ENCODE measurements at regions not wholly inside any gene's neighbourhood (a gene's known extent, or its start where the extent isn't known, plus 50 kb on each side); places are given as distances from the start of the nearest gene placed in this dataset.

DNA sequence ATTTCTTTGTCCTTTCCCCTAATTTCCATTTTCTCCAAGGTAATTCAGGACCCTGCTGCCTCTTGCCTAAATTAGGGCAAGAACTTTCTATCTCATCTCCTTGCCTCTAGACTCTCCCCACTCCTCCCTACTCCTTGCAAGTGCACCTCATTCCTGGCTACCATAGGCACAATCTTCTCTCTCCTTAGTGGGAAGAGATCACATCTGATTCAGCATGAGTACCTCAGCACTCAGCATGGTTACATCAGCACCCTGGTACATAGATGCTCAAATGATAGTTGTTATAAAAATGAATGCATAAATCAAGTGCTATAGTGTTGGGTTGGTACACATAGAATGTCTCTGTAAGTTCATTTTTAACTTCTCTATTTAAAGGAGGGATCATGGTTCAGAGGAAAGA is 313.4 kb upstream of the RASGRP1 start:
- Histone ChIP-seq H3K27me3 (ENCODE audit: control insufficient read depth, insufficient read depth, low read length) (no peaks in the 10 kb centered on the region), H3K9me3 (ENCODE audit: control insufficient read depth, low read length) (no peaks in the 10 kb centered on the region), H3K9ac (ENCODE audit: low read length) (no peak overlapping the region), H3K4me1 (ENCODE audit: control insufficient read depth, insufficient read depth, low read length) (no peaks in the 10 kb centered on the region), H3K4me3 (ENCODE audit: low read length) (no peak overlapping the region), H3K36me3 (ENCODE audit: control insufficient read depth, insufficient read depth, low read length) (no peaks in the 10 kb centered on the region)

DNA sequence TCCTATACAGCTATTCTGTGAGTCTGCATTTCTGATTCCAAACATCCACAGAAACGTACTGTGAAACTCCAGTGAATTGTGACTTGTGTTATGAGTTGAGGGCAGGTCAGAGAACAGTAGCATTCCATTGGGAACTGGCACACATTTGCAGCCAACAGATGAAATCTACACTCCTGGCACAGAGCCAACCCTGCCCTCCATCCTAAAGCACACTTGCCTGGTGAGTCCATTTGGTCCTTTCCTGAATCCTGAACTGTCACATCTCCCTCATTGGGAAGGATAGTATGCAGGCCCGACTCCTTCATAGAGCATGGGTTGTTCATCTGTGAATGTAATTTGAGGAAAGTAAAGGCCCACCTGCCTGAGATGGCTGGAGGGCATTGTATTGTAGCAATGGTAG is 314.3 kb upstream of the RASGRP1 start:
- Histone ChIP-seq H3K27me3 (ENCODE audit: control insufficient read depth, insufficient read depth, low read length) (no peaks in the 10 kb centered on the region), H3K4me3 (ENCODE audit: low read length) (no peak overlapping the region), H3K9me3 (ENCODE audit: control insufficient read depth, low read length) (no peaks in the 10 kb centered on the region), H3K4me1 (ENCODE audit: control insufficient read depth, insufficient read depth, low read length) (no peaks in the 10 kb centered on the region), H3K36me3 (ENCODE audit: control insufficient read depth, insufficient read depth, low read length) (no peaks in the 10 kb centered on the region), H3K9ac (ENCODE audit: low read length) (no peak overlapping the region)

DNA sequence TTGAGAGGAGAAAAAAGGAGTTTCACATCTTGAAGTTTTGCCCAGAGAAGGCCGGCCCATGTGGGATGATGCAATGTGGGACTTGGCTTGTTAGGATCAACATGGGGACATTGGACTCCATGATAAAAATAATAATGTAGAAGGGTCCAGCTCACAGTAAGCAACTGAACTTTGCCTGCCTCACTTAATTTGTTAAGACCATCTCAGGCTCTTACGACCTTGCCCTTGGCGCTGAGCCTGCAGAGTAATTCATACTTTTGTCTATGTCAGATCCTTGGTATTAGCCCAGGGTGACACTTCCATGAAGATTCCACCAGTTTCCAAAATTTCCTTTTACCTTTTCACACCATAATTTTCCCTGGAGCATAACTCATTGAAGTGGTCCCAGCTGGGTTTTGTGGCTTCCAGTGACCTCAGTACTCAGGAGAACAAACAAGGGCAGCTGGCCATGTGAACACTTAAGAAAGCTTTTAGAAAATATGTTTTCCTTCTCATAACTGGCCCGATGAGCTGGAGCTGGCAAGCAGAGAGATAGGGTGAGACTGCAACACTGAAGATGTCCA is 315.4 kb upstream of the RASGRP1 start:
- no peak overlapping the region for H3K9ac ChIP-seq (ENCODE audit: low read length)
- H3K9me3 ChIP-seq (ENCODE audit: control insufficient read depth, low read length), result no peaks in the 10 kb centered on the region
- H3K36me3 ChIP-seq (ENCODE audit: control insufficient read depth, insufficient read depth, low read length), result no peaks in the 10 kb centered on the region
- H3K27me3 ChIP-seq (ENCODE audit: control insufficient read depth, insufficient read depth, low read length), result no peaks in the 10 kb centered on the region
- no peak overlapping the region for H3K4me3 ChIP-seq (ENCODE audit: low read length)
- no peaks in the 10 kb centered on the region for H3K4me1 ChIP-seq (ENCODE audit: control insufficient read depth, insufficient read depth, low read length)

GRCh38 chr15:38882221-38882620 is 317.6 kb upstream of the RASGRP1 start:
- no peaks in the 10 kb centered on the region for H3K36me3 ChIP-seq (ENCODE audit: control insufficient read depth, insufficient read depth, low read length)
- no peaks in the 10 kb centered on the region for H3K27me3 ChIP-seq (ENCODE audit: control insufficient read depth, insufficient read depth, low read length)
- no peaks in the 10 kb centered on the region for H3K9me3 ChIP-seq (ENCODE audit: control insufficient read depth, low read length)
- no peaks in the 10 kb centered on the region for H3K4me1 ChIP-seq (ENCODE audit: control insufficient read depth, insufficient read depth, low read length)
- no peak overlapping the region for H3K4me3 ChIP-seq (ENCODE audit: low read length)
- no peak overlapping the region for H3K9ac ChIP-seq (ENCODE audit: low read length)

GRCh38 chr15:38883987-38884386 is 319.4 kb upstream of the RASGRP1 start:
- no peak overlapping the region for H3K9ac ChIP-seq (ENCODE audit: low read length)
- no peak overlapping the region for H3K4me3 ChIP-seq (ENCODE audit: low read length)
- no peaks in the 10 kb centered on the region for H3K9me3 ChIP-seq (ENCODE audit: control insufficient read depth, low read length)
- no peaks in the 10 kb centered on the region for H3K36me3 ChIP-seq (ENCODE audit: control insufficient read depth, insufficient read depth, low read length)
- no peaks in the 10 kb centered on the region for H3K27me3 ChIP-seq (ENCODE audit: control insufficient read depth, insufficient read depth, low read length)
- H3K4me1 ChIP-seq (ENCODE audit: control insufficient read depth, insufficient read depth, low read length), result no peaks in the 10 kb centered on the region

DNA sequence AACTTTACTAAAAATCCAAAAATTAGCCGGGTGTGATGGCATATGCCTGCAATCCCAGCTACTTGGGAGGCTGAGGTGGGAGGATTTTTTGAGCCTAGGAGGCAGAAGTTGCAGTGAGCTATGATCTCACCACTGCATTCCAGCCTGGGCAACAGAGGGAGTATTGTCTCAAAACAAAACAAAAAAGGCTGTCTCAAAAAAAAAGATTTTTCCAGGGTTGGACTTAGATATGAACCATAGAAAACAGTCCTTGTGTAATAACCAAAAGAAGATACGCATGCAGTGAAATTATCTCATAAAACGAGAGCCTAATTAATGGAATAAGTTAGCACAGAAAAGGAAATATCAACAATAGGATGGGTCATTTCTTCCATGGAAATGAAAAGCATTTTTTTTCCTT is 320.4 kb upstream of the RASGRP1 start:
- Histone ChIP-seq H3K9me3 (ENCODE audit: control insufficient read depth, low read length) (no peaks in the 10 kb centered on the region), H3K9ac (ENCODE audit: low read length) (no peak overlapping the region), H3K4me1 (ENCODE audit: control insufficient read depth, insufficient read depth, low read length) (no peaks in the 10 kb centered on the region), H3K36me3 (ENCODE audit: control insufficient read depth, insufficient read depth, low read length) (no peaks in the 10 kb centered on the region), H3K4me3 (ENCODE audit: low read length) (no peak overlapping the region), H3K27me3 (ENCODE audit: control insufficient read depth, insufficient read depth, low read length) (no peaks in the 10 kb centered on the region)

DNA sequence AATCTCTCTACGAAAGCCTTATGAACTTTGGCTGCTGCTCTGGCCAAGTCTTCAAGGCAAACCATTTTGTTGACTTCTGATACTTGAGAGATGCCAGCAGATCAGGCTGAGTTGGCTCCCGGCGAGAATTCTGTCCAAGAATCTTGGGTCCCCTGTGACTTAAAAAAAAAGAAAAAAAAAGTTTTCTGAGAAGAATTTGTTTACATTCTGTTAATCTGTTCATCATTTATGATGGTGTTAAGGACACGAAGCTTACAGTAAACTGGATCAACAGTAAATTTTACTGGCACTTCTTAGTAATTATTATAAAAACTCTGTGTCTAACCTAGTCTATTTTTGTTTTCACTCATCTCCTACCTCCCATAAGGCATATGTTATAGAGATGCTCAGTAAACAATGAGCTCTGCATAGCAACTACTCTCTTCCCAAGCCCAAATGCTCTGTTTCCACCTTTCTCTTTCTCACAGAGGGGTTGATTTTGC is 320.9 kb upstream of the RASGRP1 start:
- Histone ChIP-seq H3K4me3 (ENCODE audit: low read length) (no peak overlapping the region), H3K4me1 (ENCODE audit: control insufficient read depth, insufficient read depth, low read length) (no peaks in the 10 kb centered on the region), H3K36me3 (ENCODE audit: control insufficient read depth, insufficient read depth, low read length) (no peaks in the 10 kb centered on the region), H3K27me3 (ENCODE audit: control insufficient read depth, insufficient read depth, low read length) (no peaks in the 10 kb centered on the region), H3K9ac (ENCODE audit: low read length) (no peak overlapping the region), H3K9me3 (ENCODE audit: control insufficient read depth, low read length) (no peaks in the 10 kb centered on the region)

GRCh38 chr15:38886315-38887163 is 321.9 kb upstream of the RASGRP1 start:
- Histone ChIP-seq H3K36me3 (ENCODE audit: control insufficient read depth, insufficient read depth, low read length) (no peaks in the 10 kb centered on the region), H3K9me3 (ENCODE audit: control insufficient read depth, low read length) (no peaks in the 10 kb centered on the region), H3K4me3 (ENCODE audit: low read length) (no peak overlapping the region), H3K4me1 (ENCODE audit: control insufficient read depth, insufficient read depth, low read length) (no peaks in the 10 kb centered on the region), H3K9ac (ENCODE audit: low read length) (no peak overlapping the region), H3K27me3 (ENCODE audit: control insufficient read depth, insufficient read depth, low read length) (no peaks in the 10 kb centered on the region)

DNA sequence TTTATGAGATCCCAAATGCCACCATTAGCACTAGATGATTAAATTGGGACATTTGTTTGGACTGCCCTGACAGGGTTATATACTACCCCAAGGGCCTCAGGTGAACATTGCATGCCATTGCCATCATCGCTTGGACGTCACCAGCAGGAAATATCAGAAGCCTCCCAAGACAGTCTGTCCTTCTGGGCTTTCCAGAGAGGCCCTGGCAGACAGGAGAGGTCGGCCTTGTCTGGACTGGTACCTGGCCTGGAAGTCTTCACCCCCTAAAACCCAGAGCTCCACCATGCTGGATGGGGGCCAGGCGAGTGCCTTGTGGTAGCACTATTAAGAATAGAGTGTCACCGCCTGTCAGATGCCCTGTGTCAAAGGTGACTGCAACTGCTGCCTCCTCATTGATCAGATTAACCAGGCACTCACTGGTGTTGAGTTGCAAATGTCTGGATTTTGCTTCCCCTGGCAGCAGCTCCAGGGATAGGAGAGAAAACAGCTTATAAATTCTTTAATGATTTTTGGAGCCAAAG is 324.1 kb upstream of the RASGRP1 start:
- Histone ChIP-seq H3K36me3 (ENCODE audit: control insufficient read depth, insufficient read depth, low read length) (no peaks in the 10 kb centered on the region), H3K4me1 (ENCODE audit: control insufficient read depth, insufficient read depth, low read length) (no peaks in the 10 kb centered on the region)

DNA sequence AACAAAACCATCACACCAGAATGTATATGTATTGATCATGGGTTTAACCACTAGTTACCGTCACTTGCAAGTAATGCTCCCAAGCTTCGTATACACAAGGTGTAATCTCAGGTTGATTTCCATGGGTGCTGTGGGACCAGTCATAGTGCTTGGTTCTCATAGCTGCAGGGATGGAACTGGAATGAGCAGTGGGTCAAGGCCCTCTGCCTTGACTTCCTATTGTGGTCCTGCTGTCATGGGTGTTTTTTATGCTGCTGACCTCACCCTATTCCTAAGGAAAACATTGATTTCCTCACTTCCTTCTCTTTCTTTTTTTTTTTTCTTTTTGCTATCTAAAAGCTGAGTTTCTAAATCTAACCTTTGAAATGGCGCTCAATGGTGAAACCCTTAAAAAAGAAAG is 325.6 kb upstream of the RASGRP1 start:
- no peaks in the 10 kb centered on the region for H3K27me3 ChIP-seq (ENCODE audit: control insufficient read depth, insufficient read depth, low read length)
- H3K36me3 ChIP-seq (ENCODE audit: control insufficient read depth, insufficient read depth, low read length), result no peaks in the 10 kb centered on the region
- H3K4me3 ChIP-seq (ENCODE audit: low read length), result no peak overlapping the region
- no peak overlapping the region for H3K9ac ChIP-seq (ENCODE audit: low read length)
- no peaks in the 10 kb centered on the region for H3K9me3 ChIP-seq (ENCODE audit: control insufficient read depth, low read length)
- no peaks in the 10 kb centered on the region for H3K4me1 ChIP-seq (ENCODE audit: control insufficient read depth, insufficient read depth, low read length)

More for the DNA sequence above, 324.1 kb upstream of the RASGRP1 start:
- H3K9me3 ChIP-seq (ENCODE audit: control insufficient read depth, low read length), result no peaks in the 10 kb centered on the region
- H3K27me3 ChIP-seq (ENCODE audit: control insufficient read depth, insufficient read depth, low read length), result no peaks in the 10 kb centered on the region
- H3K4me3 ChIP-seq (ENCODE audit: low read length), result no peak overlapping the region
- H3K9ac ChIP-seq (ENCODE audit: low read length), result no peak overlapping the region

GRCh38 chr15:38893925-38894242 is 329.3 kb upstream of the RASGRP1 start:
- Histone ChIP-seq H3K36me3 (ENCODE audit: control insufficient read depth, insufficient read depth, low read length) (no peaks in the 10 kb centered on the region), H3K27me3 (ENCODE audit: control insufficient read depth, insufficient read depth, low read length) (no peaks in the 10 kb centered on the region), H3K9ac (ENCODE audit: low read length) (no peak overlapping the region), H3K9me3 (ENCODE audit: control insufficient read depth, low read length) (no peaks in the 10 kb centered on the region), H3K4me3 (ENCODE audit: low read length) (no peak overlapping the region), H3K4me1 (ENCODE audit: control insufficient read depth, insufficient read depth, low read length) (no peaks in the 10 kb centered on the region)

- no peak overlapping the region for H3K4me3 ChIP-seq (ENCODE audit: low read length)
- H3K9ac ChIP-seq (ENCODE audit: low read length), result no peak overlapping the region
- H3K9me3 ChIP-seq (ENCODE audit: control insufficient read depth, low read length), result no peaks in the 10 kb centered on the region
- H3K27me3 ChIP-seq (ENCODE audit: control insufficient read depth, insufficient read depth, low read length), result no peaks in the 10 kb centered on the region
- H3K36me3 ChIP-seq (ENCODE audit: control insufficient read depth, insufficient read depth, low read length), result no peaks in the 10 kb centered on the region
- H3K4me1 ChIP-seq (ENCODE audit: control insufficient read depth, insufficient read depth, low read length), result no peaks in the 10 kb centered on the region
Observed at GRCh38 chr15:38894243-38894948, 329.8 kb upstream of the RASGRP1 start.
